Keratinocyte (primary cell): ENCODE measurements at regions not wholly inside any gene's neighbourhood (a gene's known extent, or its start where the extent isn't known, plus 50 kb on each side); places are given as distances from the start of the nearest gene placed in this dataset.

ENCODE experiments used
- DNase-seq: peaks from one replicate; pipeline ENCODE4 v3.0.0-alpha.2; 2011; ENCODE audit warnings: low read depth, missing footprints, low spot score
- FAIRE-seq: peaks from 2 replicates; lab custom pipeline; 2011; peaks lifted over from hg19 to GRCh38; lab: Jason Lieb, UNC
- H2AFZ ChIP-seq: 2 replicates; pipeline ENCODE4 v1.6.0; 2012; ENCODE audit warnings: low read length, control low read depth, inconsistent platforms; ENCODE audit not compliant: control insufficient read depth
- H3K27ac ChIP-seq: 2 replicates; pipeline ENCODE4 v1.5.1; 2011; ENCODE audit warnings: low read length; ENCODE audit not compliant: control insufficient read depth, insufficient read depth
- H3K27me3 ChIP-seq: 3 replicates; pipeline ENCODE4 v1.6.0; 2011; ENCODE audit warnings: low read length; ENCODE audit not compliant: control insufficient read depth, insufficient read depth; ENCODE audit errors: extremely low read depth
- H3K36me3 ChIP-seq, 2 experiments: 2 replicates in 1 of 2; 3 replicates in 1 of 2; pipeline ENCODE4 v1.5.1; 2011; ENCODE audit warnings: low read length in 2 of 2, mild to moderate bottlenecking in 1 of 2; ENCODE audit not compliant: control insufficient read depth in 2 of 2, insufficient read depth in 2 of 2; ENCODE audit errors: extremely low read depth in 1 of 2
- H3K4me1 ChIP-seq: 3 replicates; pipeline ENCODE4 v1.5.1; 2011; ENCODE audit warnings: low read length; ENCODE audit not compliant: control insufficient read depth, insufficient read depth; ENCODE audit errors: extremely low read depth
- H3K4me2 ChIP-seq: 3 replicates; pipeline ENCODE4 v1.6.0; 2011; ENCODE audit warnings: low read depth, low read length; ENCODE audit not compliant: control insufficient read depth, insufficient read depth; ENCODE audit errors: extremely low read depth
- H3K4me3 ChIP-seq, 3 experiments: fragments of 200-600 bp in 1 of 3; sonication (generic) in 1 of 3; 2 replicates in 2 of 3; 3 replicates in 1 of 3; pipeline ENCODE4 v1.5.1; 2011 to 2016; ENCODE audit warnings: low read length in 3 of 3, mild to moderate bottlenecking in 3 of 3, control low read depth in 2 of 3, inconsistent platforms in 1 of 3, low read depth in 1 of 3, mixed read lengths in 1 of 3, mixed run types in 1 of 3, moderate library complexity in 1 of 3; ENCODE audit not compliant: control insufficient read depth in 2 of 3, insufficient read depth in 2 of 3; ENCODE audit errors: extremely low read depth in 1 of 3
- H3K79me2 ChIP-seq: 2 replicates; pipeline ENCODE4 v1.6.0; 2012; ENCODE audit warnings: low read length; ENCODE audit not compliant: control insufficient read depth, insufficient read depth
- H3K9ac ChIP-seq: 3 replicates; pipeline ENCODE4 v1.6.0; 2011; ENCODE audit warnings: low read length; ENCODE audit not compliant: control insufficient read depth, insufficient read depth; ENCODE audit errors: extremely low read depth
- H3K9me1 ChIP-seq: 3 replicates; pipeline ENCODE4 v1.6.0; 2011; ENCODE audit warnings: low read length; ENCODE audit not compliant: control insufficient read depth, insufficient read depth; ENCODE audit errors: extremely low read depth
- H3K9me3 ChIP-seq: 2 replicates; pipeline ENCODE4 v1.5.1; 2012; ENCODE audit warnings: low read depth, low read length; ENCODE audit not compliant: control insufficient read depth
- H4K20me1 ChIP-seq: 3 replicates; pipeline ENCODE4 v1.6.0; 2011; ENCODE audit warnings: low read length; ENCODE audit not compliant: control insufficient read depth, insufficient read depth; ENCODE audit errors: extremely low read depth
- CTCF ChIP-seq, 3 experiments: IDR thresholded peaks in 1 of 3; conservative IDR thresholded peaks in 1 of 3; optimal IDR thresholded peaks in 1 of 3; 2 replicates in 2 of 3; 3 replicates in 1 of 3; pipeline versions ENCODE3 to v1.5.1; 2011; ENCODE audit warnings: low read length in 3 of 3, mild to moderate bottlenecking in 3 of 3, moderate library complexity in 2 of 3, control low read depth in 1 of 3, inconsistent platforms in 1 of 3; ENCODE audit not compliant: insufficient read depth in 2 of 3; ENCODE audit errors: extremely low read depth in 1 of 3
- EZH2 ChIP-seq: IDR thresholded peaks from one replicate; pipeline ENCODE4 v1.6.1; 2012; ENCODE audit warnings: inconsistent platforms, mild to moderate bottlenecking, low read length, moderate library complexity
- dilution Hi-C: fragments of 300-500 bp; cut with MboI; formaldehyde crosslinking; loops from one replicate; pipeline ENCODE4 v1.7.0; 2020; ENCODE audit warnings: low sequenced_read_pairs; ENCODE audit not compliant: extremely low pct_ligation_motif_present

- Histone ChIP-seq H4K20me1 (no peaks in the 10 kb centered on the region), H2AFZ (no peak overlapping the region), H3K4me2 (no peak overlapping the region), H3K36me3 (no peaks in the 10 kb centered on the region), H3K4me1 (no peaks in the 10 kb centered on the region), H3K4me3 (no peak overlapping the region), H3K9me1 (no peaks in the 10 kb centered on the region), H3K9ac (no peak overlapping the region), H3K27ac (no peak overlapping the region), H3K9me3 (no peaks in the 10 kb centered on the region), H3K27me3 (no peaks in the 10 kb centered on the region), H3K79me2 (no peaks in the 10 kb centered on the region)
- TF ChIP-seq CTCF (optimal IDR thresholded peaks at IDR 0.05 in 1 of 3, IDR thresholded peaks at IDR 0.05 in 1 of 3, conservative IDR thresholded peaks at IDR 0.05 in 1 of 3; ENCODE audit: extremely low read depth in 1 of 3, insufficient read depth in 2 of 3, low read length in 3 of 3) (peak; percentile 63 to 76 (median 63)), EZH2 (no peak)
- dilution Hi-C loops: no loop called here
- DNase-seq (no peak), FAIRE-seq (peak; percentile 48)
These were observed 83.9 kb upstream of the SPANXB1 start for GRCh38 chrX:140918398-140919038.

- dilution Hi-C loops: no loop called here
- H3K9ac ChIP-seq: no peak overlapping the region
- no peak for DNase-seq
- H3K9me3 ChIP-seq: no peaks in the 10 kb centered on the region
- no peak overlapping the region for H3K4me3 ChIP-seq
- no peaks in the 10 kb centered on the region for H3K27me3 ChIP-seq
- no peak overlapping the region for H3K27ac ChIP-seq
- no peaks in the 10 kb centered on the region for H3K36me3 ChIP-seq
- no peak overlapping the region for H2AFZ ChIP-seq
- no peaks in the 10 kb centered on the region for H3K9me1 ChIP-seq
- no peaks in the 10 kb centered on the region for H3K4me1 ChIP-seq
- TF ChIP-seq CTCF (optimal IDR thresholded peaks at IDR 0.05 in 1 of 3, IDR thresholded peaks at IDR 0.05 in 1 of 3, conservative IDR thresholded peaks at IDR 0.05 in 1 of 3; ENCODE audit: extremely low read depth in 1 of 3, insufficient read depth in 2 of 3, low read length in 3 of 3): no peak
- TF ChIP-seq EZH2: no peak
- H3K4me2 ChIP-seq: no peak overlapping the region
- no peaks in the 10 kb centered on the region for H4K20me1 ChIP-seq
- no peaks in the 10 kb centered on the region for H3K79me2 ChIP-seq
- FAIRE-seq: no peak
These were observed 82.0 kb upstream of the SPANXB1 start for GRCh38 chrX:140920416-140920815.
